Activated T-helper 1 cell treated with Interleukin-2 at 50 U/mL for 16 hours (primary cell): ENCODE measurements at regions not wholly inside any gene's neighbourhood (a gene's known extent, or its start where the extent isn't known, plus 50 kb on each side); places are given as distances from the start of the nearest gene placed in this dataset.
"Not testable (repeated sequence)": the region's sequence is repeated elsewhere in the genome, so short reads cannot be mapped to it uniquely, and the experiment has no call there.

Experiments used
- DNase-seq: peaks from one replicate; pipeline ENCODE4 v3.0.0-alpha.2; 2020; ENCODE audit warnings: low read depth

DNA sequence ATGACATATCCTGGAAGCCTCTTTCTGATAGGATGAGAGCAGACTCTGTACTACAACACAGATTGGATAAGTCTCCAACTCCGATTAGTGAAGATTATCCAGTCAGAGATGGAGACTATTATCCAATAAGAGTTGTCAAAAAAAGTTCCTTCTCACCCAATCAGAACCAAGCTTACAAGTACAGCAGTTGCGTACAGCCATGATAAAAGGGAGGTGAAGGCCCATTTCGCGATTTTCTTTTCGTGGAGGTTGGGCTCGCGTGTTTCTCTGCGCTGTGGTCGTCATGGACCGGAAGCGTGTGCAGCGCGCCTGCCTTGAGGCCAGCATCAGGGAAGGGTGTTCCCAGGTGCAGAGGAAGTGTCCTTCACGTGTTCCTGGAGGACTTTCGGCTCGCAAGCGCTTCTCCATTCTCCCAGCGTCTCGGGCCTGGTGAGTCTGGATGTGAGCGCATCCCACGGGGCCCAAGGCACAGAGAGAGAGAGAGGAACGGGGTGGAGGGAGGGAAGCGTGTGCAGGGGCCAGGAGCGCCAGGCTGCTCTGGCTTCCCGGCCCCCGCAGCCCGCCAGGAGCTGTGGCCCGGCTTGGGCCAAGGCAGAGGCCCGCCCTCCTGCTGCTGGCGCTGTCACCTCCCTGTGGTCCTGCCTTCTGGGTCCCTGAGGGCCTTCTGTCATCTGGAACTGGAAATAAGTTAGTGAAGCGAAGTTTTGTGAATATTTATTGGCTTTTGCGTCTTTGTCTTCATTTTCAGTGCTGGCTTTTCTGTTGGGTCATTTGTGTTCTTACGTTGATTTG lies 53.9 kb downstream of the CDRT15L2 start:
- DNase-seq = not testable (repeated sequence)

DNA sequence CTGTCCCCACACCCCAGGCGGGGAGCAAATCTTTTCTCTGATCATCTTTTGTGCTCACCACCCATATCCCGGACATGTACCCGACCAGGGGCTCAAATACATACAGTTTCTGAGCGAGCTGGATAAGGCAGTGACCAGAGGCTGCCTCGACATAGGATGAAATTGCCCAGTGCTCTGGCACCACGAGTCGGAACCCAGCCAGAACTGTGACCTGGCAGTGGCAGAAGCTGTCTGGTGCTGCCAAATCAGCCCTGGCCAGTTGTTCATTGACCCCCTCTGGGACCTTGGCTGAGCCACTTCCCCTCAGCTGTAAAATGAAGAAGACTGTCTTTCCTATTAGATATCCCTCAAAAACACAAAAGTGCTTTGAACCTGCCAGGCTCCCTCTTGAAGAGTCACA lies 60.6 kb downstream of the CDRT15L2 start:
- DNase-seq = not testable (repeated sequence)

DNA sequence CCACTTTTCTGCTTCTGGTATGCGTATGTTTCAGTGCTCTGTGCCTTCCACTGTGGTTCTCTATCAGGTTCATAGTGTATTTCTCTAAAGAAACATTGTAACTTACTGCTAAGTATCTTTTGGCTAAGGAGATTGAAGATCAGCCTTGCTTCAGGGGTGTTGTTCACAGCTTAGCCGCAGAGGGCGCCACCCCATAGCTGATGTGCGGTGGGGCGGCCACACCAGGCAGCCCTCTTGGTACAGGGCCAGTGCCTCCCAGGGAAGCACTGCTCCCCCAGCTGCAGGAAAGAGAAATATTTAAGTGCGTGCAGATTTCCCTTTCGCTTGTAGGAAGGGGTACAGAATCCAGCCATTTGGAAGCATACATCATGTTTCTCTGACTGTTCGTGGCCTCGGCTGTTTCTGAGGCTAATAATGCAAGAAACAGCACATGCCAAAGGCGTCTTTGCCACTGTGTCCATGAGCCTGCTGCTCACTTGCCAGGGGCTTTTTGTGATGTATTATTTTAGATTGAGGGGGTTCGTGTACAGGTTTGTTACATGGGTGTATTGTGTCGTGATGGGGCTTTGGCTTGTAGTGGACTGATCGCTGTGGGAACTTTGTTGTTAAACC lies 67.2 kb downstream of the CDRT15L2 start:
- not testable (repeated sequence) for DNase-seq

DNA sequence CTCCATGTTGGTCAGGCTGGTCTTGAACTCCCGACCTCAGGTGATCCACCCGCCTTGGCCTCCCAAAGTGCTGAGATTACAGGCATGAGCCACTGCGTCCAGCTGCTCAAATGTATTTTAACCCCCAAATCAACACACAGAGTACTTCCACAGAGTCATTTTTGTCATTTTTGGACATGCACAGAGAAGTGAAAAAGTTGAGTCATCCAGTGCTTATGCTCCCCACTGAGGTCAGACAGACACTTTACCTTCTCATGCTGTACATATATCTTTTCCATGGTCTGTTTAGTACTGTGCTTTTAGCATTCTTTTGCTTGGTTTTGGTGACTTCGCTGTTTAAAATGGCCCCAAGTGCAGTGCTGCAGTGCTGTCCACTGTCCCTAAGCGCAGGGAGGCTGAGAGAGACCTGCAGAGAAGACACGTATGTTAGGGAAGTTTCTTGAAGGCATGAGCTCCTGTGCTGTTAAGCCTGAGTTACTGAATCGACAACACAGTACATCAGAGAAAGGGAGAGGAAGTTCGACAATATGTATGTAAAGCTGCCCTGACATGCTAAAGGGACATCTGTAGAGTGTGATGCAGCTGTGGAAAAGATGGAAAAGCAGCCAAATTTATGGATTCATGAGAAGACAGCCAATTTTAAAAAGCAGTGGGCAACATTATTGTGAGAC lies 69.7 kb downstream of the CDRT15L2 start:
- not testable (repeated sequence) for DNase-seq

- not testable (repeated sequence) for DNase-seq
These were observed 71.5 kb downstream of the CDRT15L2 start for GRCh38 chr17:20651022-20651421.

- not testable (repeated sequence) for DNase-seq
These were observed 72.2 kb downstream of the CDRT15L2 start for GRCh38 chr17:20651736-20652135.

- not testable (repeated sequence) for DNase-seq
These were observed 73.9 kb downstream of the CDRT15L2 start for GRCh38 chr17:20653391-20653790.

GRCh38 chr17:20654114-20654513 lies 74.6 kb downstream of the CDRT15L2 start:
- not testable (repeated sequence) for DNase-seq

- DNase-seq = not testable (repeated sequence)
These were observed 75.1 kb downstream of the CDRT15L2 start for GRCh38 chr17:20654575-20654974.

- DNase-seq = not testable (repeated sequence)
These were observed 85.8 kb downstream of the CDRT15L2 start for GRCh38 chr17:20665103-20665955.

- DNase-seq = not testable (repeated sequence)
These were observed 87.2 kb downstream of the CDRT15L2 start for GRCh38 chr17:20666689-20667088.

- not testable (repeated sequence) for DNase-seq
These were observed 88.2 kb downstream of the CDRT15L2 start for GRCh38 chr17:20667712-20668111.

DNA sequence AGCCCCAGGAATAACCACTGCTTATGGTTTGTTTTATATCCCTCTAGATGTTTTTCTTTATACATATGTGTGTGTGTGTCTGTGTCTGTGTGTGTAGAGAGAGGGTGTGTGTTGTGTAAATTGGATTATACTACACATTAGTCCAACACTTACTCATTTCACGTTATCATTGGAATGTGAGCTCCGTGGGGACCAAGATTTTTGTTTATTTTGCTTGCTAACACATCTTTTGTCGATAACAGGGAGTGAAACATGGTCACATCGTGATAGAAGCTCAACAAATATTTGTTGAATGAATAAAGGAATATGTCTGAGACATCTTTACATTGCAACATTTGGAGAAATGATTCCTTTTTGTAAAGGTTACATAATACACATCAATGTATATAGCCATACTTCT lies 88.8 kb downstream of the CDRT15L2 start:
- not testable (repeated sequence) for DNase-seq

DNA sequence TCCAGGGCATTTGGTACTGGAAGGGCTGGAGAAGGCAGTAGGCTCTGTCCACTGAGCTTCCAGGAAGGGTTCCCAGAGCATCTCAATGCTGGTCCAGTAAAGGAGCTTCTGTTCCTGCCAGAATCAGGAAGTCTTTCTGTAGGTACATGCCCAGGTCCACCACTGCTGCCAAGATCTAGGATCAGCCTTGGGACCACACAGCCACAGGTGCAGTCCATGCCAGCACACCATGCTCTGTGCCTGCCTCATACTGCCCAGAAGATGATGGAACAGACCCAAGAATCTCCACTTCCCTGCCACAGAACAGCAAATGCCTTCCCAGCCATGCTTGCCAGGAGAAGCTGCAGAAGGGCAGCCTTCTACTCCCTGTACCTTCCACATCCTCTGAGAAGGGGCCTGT lies 89.3 kb downstream of the CDRT15L2 start:
- DNase-seq = not testable (repeated sequence)

DNA sequence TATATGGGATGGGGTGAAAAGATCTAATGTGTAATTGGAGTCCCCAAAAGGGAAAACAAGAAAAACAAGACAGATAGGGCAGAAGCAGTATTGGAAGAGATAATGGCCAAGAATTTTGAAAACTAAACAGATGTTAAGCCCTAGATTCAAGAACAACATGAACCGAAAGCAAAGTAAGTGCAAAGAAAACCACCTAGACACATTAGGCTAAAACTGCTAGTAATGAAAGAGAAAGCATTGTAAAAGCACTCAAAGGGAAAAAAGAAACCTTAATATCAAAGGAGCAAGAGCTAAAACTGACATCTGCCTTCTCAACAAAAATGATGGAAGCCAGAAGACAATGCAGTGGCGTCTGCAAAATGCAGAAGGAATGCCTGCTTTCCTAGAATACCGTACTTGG lies 91.0 kb downstream of the CDRT15L2 start:
- DNase-seq = not testable (repeated sequence)

- not testable (repeated sequence) for DNase-seq
These were observed 94.8 kb downstream of the CDRT15L2 start for GRCh38 chr17:20674374-20674773.

DNA sequence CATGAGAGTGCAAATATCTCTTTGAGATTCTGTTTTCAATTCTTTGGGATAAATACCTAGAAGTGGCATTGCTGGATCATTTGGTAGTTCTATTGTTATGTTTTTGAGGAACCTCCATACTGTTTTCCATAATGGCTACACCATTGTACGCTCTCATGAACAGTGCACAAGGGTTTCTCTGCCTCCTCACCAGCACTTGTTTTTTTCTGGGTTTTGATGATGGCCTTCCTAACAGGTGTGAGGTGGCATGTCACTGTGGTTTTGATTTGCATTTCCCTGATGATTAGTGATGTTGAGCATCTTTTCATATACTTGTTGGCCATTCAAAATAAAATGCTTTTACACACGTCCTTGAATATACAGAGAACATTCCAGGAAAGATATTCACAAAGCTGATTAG lies 96.2 kb downstream of the CDRT15L2 start:
- not testable (repeated sequence) for DNase-seq

GRCh38 chr17:20676656-20677055 lies 97.1 kb downstream of the CDRT15L2 start:
- not testable (repeated sequence) for DNase-seq

GRCh38 chr17:20677469-20677868 lies 97.9 kb downstream of the CDRT15L2 start:
- not testable (repeated sequence) for DNase-seq

- not testable (repeated sequence) for DNase-seq
These were observed 98.9 kb downstream of the CDRT15L2 start for GRCh38 chr17:20678424-20678823.
